Skeletal muscle tissue (tissue), 3 donors: ENCODE measurements at regions not wholly inside any gene's neighbourhood (a gene's known extent, or its start where the extent isn't known, plus 50 kb on each side); places are given as distances from the start of the nearest gene placed in this dataset.

Experiments used
- H3K27ac ChIP-seq: one replicate; pipeline ENCODE4 v1.7.0; 2013; ENCODE audit warnings: mild to moderate bottlenecking, low read depth, low read length, inconsistent platforms
- H3K27me3 ChIP-seq, 3 donors: one replicate each; pipeline ENCODE4 v1.7.0; 2013; ENCODE audit warnings: low read length in 3 of 3; ENCODE audit not compliant: control insufficient read depth in 3 of 3, insufficient read depth in 3 of 3
- H3K36me3 ChIP-seq, 3 donors: one replicate each; pipeline ENCODE4 v1.7.0; 2013; ENCODE audit warnings: low read length in 3 of 3; ENCODE audit not compliant: control insufficient read depth in 3 of 3, insufficient read depth in 3 of 3
- H3K4me1 ChIP-seq, 3 donors: one replicate each; pipeline ENCODE4 v1.7.0; 2013; ENCODE audit warnings: low read length in 3 of 3, mild to moderate bottlenecking in 3 of 3; ENCODE audit not compliant: control insufficient read depth in 3 of 3, insufficient read depth in 3 of 3
- H3K4me3 ChIP-seq, 3 donors: one replicate each; pipeline ENCODE4 v1.7.0; 2013; ENCODE audit warnings: low read length in 3 of 3
- H3K9ac ChIP-seq, 3 donors: one replicate each; pipeline ENCODE4 v1.7.0; 2013; ENCODE audit warnings: low read length in 3 of 3, mild to moderate bottlenecking in 3 of 3, moderate library complexity in 2 of 3, low read depth in 1 of 3
- H3K9me3 ChIP-seq, 3 donors: one replicate each; pipeline ENCODE4 v1.7.0; 2013; ENCODE audit warnings: low read length in 3 of 3; ENCODE audit not compliant: control insufficient read depth in 3 of 3
- donor health status: Osteomylitis.

GRCh38 chr5:88558366-88558765 lies 289.7 kb upstream of the TMEM161B start:
- H3K9ac ChIP-seq = no peak overlapping the region
- no peaks in the 10 kb centered on the region for H3K36me3 ChIP-seq
- no peaks in the 10 kb centered on the region for H3K9me3 ChIP-seq
- no peaks in the 10 kb centered on the region for H3K4me1 ChIP-seq
- no peak overlapping the region for H3K4me3 ChIP-seq
- H3K27me3 ChIP-seq = peaks cover 0 to 2% (median 0%) of the 10 kb centered on the region in 3 donors
- no peak overlapping the region for H3K27ac ChIP-seq

- peaks cover 0 to 2% (median 0%) of the 10 kb centered on the region in 3 donors for H3K27me3 ChIP-seq
- no peak overlapping the region for H3K4me3 ChIP-seq
- H3K27ac ChIP-seq = no peak overlapping the region
- H3K36me3 ChIP-seq = no peaks in the 10 kb centered on the region
- H3K4me1 ChIP-seq = no peaks in the 10 kb centered on the region
- H3K9ac ChIP-seq = no peak overlapping the region
- no peaks in the 10 kb centered on the region for H3K9me3 ChIP-seq
These were observed 289.2 kb upstream of the TMEM161B start for GRCh38 chr5:88557881-88558280.

- H3K4me1 ChIP-seq = no peaks in the 10 kb centered on the region
- no peak overlapping the region for H3K4me3 ChIP-seq
- no peaks in the 10 kb centered on the region for H3K9me3 ChIP-seq
- no peaks in the 10 kb centered on the region for H3K36me3 ChIP-seq
- peaks cover 0 to 2% (median 0%) of the 10 kb centered on the region in 3 donors for H3K27me3 ChIP-seq
- no peak overlapping the region for H3K27ac ChIP-seq
- no peak overlapping the region for H3K9ac ChIP-seq
These were observed 288.5 kb upstream of the TMEM161B start for GRCh38 chr5:88557131-88557530.

GRCh38 chr5:88556406-88556805 lies 287.8 kb upstream of the TMEM161B start:
- H3K9ac ChIP-seq = no peak overlapping the region
- no peak overlapping the region for H3K27ac ChIP-seq
- H3K4me1 ChIP-seq = no peaks in the 10 kb centered on the region
- no peak overlapping the region for H3K4me3 ChIP-seq
- no peaks in the 10 kb centered on the region for H3K36me3 ChIP-seq
- peaks cover 0 to 4% (median 0%) of the 10 kb centered on the region in 3 donors for H3K27me3 ChIP-seq
- no peaks in the 10 kb centered on the region for H3K9me3 ChIP-seq

- H3K4me1 ChIP-seq = no peaks in the 10 kb centered on the region
- H3K36me3 ChIP-seq = no peaks in the 10 kb centered on the region
- H3K27me3 ChIP-seq = peaks cover 0 to 4% (median 0%) of the 10 kb centered on the region in 3 donors
- no peaks in the 10 kb centered on the region for H3K9me3 ChIP-seq
- H3K4me3 ChIP-seq = no peak overlapping the region
- no peak overlapping the region for H3K9ac ChIP-seq
- H3K27ac ChIP-seq = no peak overlapping the region
These were observed 287.0 kb upstream of the TMEM161B start for GRCh38 chr5:88555674-88556073.

GRCh38 chr5:88553986-88554385 lies 285.3 kb upstream of the TMEM161B start:
- Histone ChIP-seq H3K4me1 (no peaks in the 10 kb centered on the region), H3K27me3 (peaks cover 0 to 4% (median 0%) of the 10 kb centered on the region in 3 donors), H3K9ac (no peak overlapping the region), H3K27ac (no peak overlapping the region), H3K36me3 (no peaks in the 10 kb centered on the region), H3K4me3 (no peak overlapping the region), H3K9me3 (no peaks in the 10 kb centered on the region)

- Histone ChIP-seq H3K9ac (no peak overlapping the region), H3K27ac (no peak overlapping the region), H3K9me3 (no peaks in the 10 kb centered on the region), H3K36me3 (no peaks in the 10 kb centered on the region), H3K4me3 (no peak overlapping the region), H3K27me3 (peaks cover 0 to 4% (median 0%) of the 10 kb centered on the region in 3 donors), H3K4me1 (no peaks in the 10 kb centered on the region)
These were observed 284.7 kb upstream of the TMEM161B start for GRCh38 chr5:88553136-88553875.

- no peak overlapping the region for H3K4me3 ChIP-seq
- no peak overlapping the region for H3K9ac ChIP-seq
- no peaks in the 10 kb centered on the region for H3K9me3 ChIP-seq
- H3K4me1 ChIP-seq = no peaks in the 10 kb centered on the region
- H3K27me3 ChIP-seq = peaks cover 0 to 3% (median 0%) of the 10 kb centered on the region in 3 donors
- no peaks in the 10 kb centered on the region for H3K36me3 ChIP-seq
- H3K27ac ChIP-seq = no peak overlapping the region
These were observed 283.8 kb upstream of the TMEM161B start for GRCh38 chr5:88552426-88552825.

GRCh38 chr5:88551724-88552345 lies 283.2 kb upstream of the TMEM161B start:
- Histone ChIP-seq H3K9ac (no peak overlapping the region), H3K9me3 (no peaks in the 10 kb centered on the region), H3K36me3 (no peaks in the 10 kb centered on the region), H3K27me3 (peaks cover 0 to 2% (median 0%) of the 10 kb centered on the region in 3 donors), H3K4me1 (no peaks in the 10 kb centered on the region), H3K4me3 (no peak overlapping the region), H3K27ac (no peak overlapping the region)

GRCh38 chr5:88550736-88551135 lies 282.1 kb upstream of the TMEM161B start:
- Histone ChIP-seq H3K4me3 (no peak overlapping the region), H3K27ac (no peak overlapping the region), H3K9me3 (no peaks in the 10 kb centered on the region), H3K36me3 (no peaks in the 10 kb centered on the region), H3K27me3 (peaks cover 0 to 2% (median 0%) of the 10 kb centered on the region in 3 donors), H3K9ac (no peak overlapping the region), H3K4me1 (no peaks in the 10 kb centered on the region)
